ENCODE measurements at regions not wholly inside any gene's neighbourhood (a gene's known extent, or its start where the extent isn't known, plus 50 kb on each side); places are given as distances from the start of the nearest gene placed in this dataset.

- Histone ChIP-seq H3K4me1 (no peaks in the 10 kb centered on the region), H3K4me3 (no peak overlapping the region)
These were observed 266.5 kb upstream of the CCDC54 start for GRCh38 chr3:107110596-107111305.

GRCh38 chr3:107111872-107112271 is 265.4 kb upstream of the CCDC54 start:
- no peaks in the 10 kb centered on the region for H3K27me3 ChIP-seq
- no peak overlapping the region for H3K4me3 ChIP-seq
- H3K9me3 ChIP-seq, result no peaks in the 10 kb centered on the region
- H3K36me3 ChIP-seq, result no peaks in the 10 kb centered on the region
- no peak for TF ChIP-seq POLR2A (IDR thresholded peaks at IDR 0.05)
- TF ChIP-seq CTCF (IDR thresholded peaks at IDR 0.05), result no peak
- no peak overlapping the region for H3K27ac ChIP-seq
- no peaks in the 10 kb centered on the region for H3K4me1 ChIP-seq
- DNase-seq, result no peak

More at GRCh38 chr3:107110596-107111305, 266.5 kb upstream of the CCDC54 start:
- Histone ChIP-seq H3K36me3 (no peaks in the 10 kb centered on the region), H3K9me3 (no peaks in the 10 kb centered on the region), H3K27ac (no peak overlapping the region), H3K27me3 (no peaks in the 10 kb centered on the region)
- DNase-seq, result no peak
- no peak for TF ChIP-seq CTCF (IDR thresholded peaks at IDR 0.05)
- no peak for TF ChIP-seq POLR2A (IDR thresholded peaks at IDR 0.05)

GRCh38 chr3:107112356-107112755 is 264.9 kb upstream of the CCDC54 start:
- H3K27me3 ChIP-seq, result no peaks in the 10 kb centered on the region
- no peaks in the 10 kb centered on the region for H3K9me3 ChIP-seq
- no peaks in the 10 kb centered on the region for H3K4me1 ChIP-seq
- DNase-seq, result no peak
- no peak for TF ChIP-seq POLR2A (IDR thresholded peaks at IDR 0.05)
- TF ChIP-seq CTCF (IDR thresholded peaks at IDR 0.05), result no peak
- no peaks in the 10 kb centered on the region for H3K36me3 ChIP-seq
- H3K4me3 ChIP-seq, result no peak overlapping the region
- no peak overlapping the region for H3K27ac ChIP-seq

GRCh38 chr3:107116251-107116650 is 261.0 kb upstream of the CCDC54 start:
- no peaks in the 10 kb centered on the region for H3K36me3 ChIP-seq
- no peak for TF ChIP-seq CTCF (IDR thresholded peaks at IDR 0.05)
- no peak for TF ChIP-seq POLR2A (IDR thresholded peaks at IDR 0.05)
- no peaks in the 10 kb centered on the region for H3K4me1 ChIP-seq
- H3K9me3 ChIP-seq, result no peaks in the 10 kb centered on the region
- H3K4me3 ChIP-seq, result no peak overlapping the region
- no peak for DNase-seq
- H3K27me3 ChIP-seq, result no peaks in the 10 kb centered on the region
- H3K27ac ChIP-seq, result no peak overlapping the region

- Histone ChIP-seq H3K4me1 (no peaks in the 10 kb centered on the region), H3K27me3 (no peaks in the 10 kb centered on the region)
- TF ChIP-seq POLR2A (IDR thresholded peaks at IDR 0.05), result no peak
- no peak for TF ChIP-seq CTCF (IDR thresholded peaks at IDR 0.05)
These were observed 260.1 kb upstream of the CCDC54 start for GRCh38 chr3:107117156-107117555.

More at GRCh38 chr3:107117156-107117555, 260.1 kb upstream of the CCDC54 start:
- Histone ChIP-seq H3K9me3 (no peaks in the 10 kb centered on the region), H3K36me3 (no peaks in the 10 kb centered on the region), H3K4me3 (no peak overlapping the region), H3K27ac (no peak overlapping the region)
- no peak for DNase-seq

Data from Peyer's patch (tissue), 4 donors.